ENCODE measurements at regions not wholly inside any gene's neighbourhood (a gene's known extent, or its start where the extent isn't known, plus 50 kb on each side); places are given as distances from the start of the nearest gene placed in this dataset.

GRCh38 chr12:76156314-76156713 lies 71.8 kb upstream of the NAP1L1 start:
- DNase-seq (no peak), ATAC-seq (no peak)
- H3K27me3 ChIP-seq (ENCODE audit: insufficient read depth in 3 of 3, low read length in 2 of 3) = no peaks in the 10 kb centered on the region
- no peak overlapping the region for H3K4me3 ChIP-seq
- no peaks in the 10 kb centered on the region for H3K4me1 ChIP-seq
- no peaks in the 10 kb centered on the region for H3K36me3 ChIP-seq (ENCODE audit: insufficient read depth in 1 of 2, low read depth in 1 of 2)
- intact Hi-C loops (cut with DNase I) = no loop called here
- 81 to 87% (median 85%) methylated on average over 1 of the region's 1 CpG for WGBS, 3 donors
- no peak for TF ChIP-seq CTCF (IDR thresholded peaks at IDR 0.05)
- H3K27ac ChIP-seq = no peak overlapping the region
- no peaks in the 10 kb centered on the region for H3K9me3 ChIP-seq

GRCh38 chr12:76155157-76155670 lies 70.7 kb upstream of the NAP1L1 start:
- no peak overlapping the region for H3K27ac ChIP-seq
- no peak for DNase-seq
- H3K4me1 ChIP-seq = no peaks in the 10 kb centered on the region
- 91 to 98% (median 97%) methylated on average over 2 of the region's 2 CpGs for WGBS, 3 donors
- H3K36me3 ChIP-seq (ENCODE audit: insufficient read depth in 1 of 2, low read depth in 1 of 2) = no peaks in the 10 kb centered on the region
- no peak for TF ChIP-seq CTCF (IDR thresholded peaks at IDR 0.05)
- H3K27me3 ChIP-seq (ENCODE audit: insufficient read depth in 3 of 3, low read length in 2 of 3) = no peaks in the 10 kb centered on the region
- intact Hi-C loops (cut with DNase I) = no loop called here
- no peak overlapping the region for H3K4me3 ChIP-seq
- H3K9me3 ChIP-seq = no peaks in the 10 kb centered on the region
- ATAC-seq = no peak

- H3K36me3 ChIP-seq (ENCODE audit: insufficient read depth in 1 of 2, low read depth in 1 of 2) = no peaks in the 10 kb centered on the region
- H3K27me3 ChIP-seq (ENCODE audit: insufficient read depth in 3 of 3, low read length in 2 of 3) = no peaks in the 10 kb centered on the region
- intact Hi-C loops (cut with DNase I) = no loop called here
- no peak for DNase-seq
- no peak overlapping the region for H3K27ac ChIP-seq
- H3K9me3 ChIP-seq = no peaks in the 10 kb centered on the region
- H3K4me3 ChIP-seq = no peak overlapping the region
- TF ChIP-seq CTCF (IDR thresholded peaks at IDR 0.05) = no peak
- ATAC-seq = no peak
- no peaks in the 10 kb centered on the region for H3K4me1 ChIP-seq
- 75 to 82% (median 75%) methylated on average over 3 of the region's 3 CpGs for WGBS, 3 donors
These were observed 69.1 kb upstream of the NAP1L1 start for GRCh38 chr12:76153616-76154015.

GRCh38 chr12:76152181-76152807 lies 67.8 kb upstream of the NAP1L1 start:
- intact Hi-C loops (cut with DNase I) = no loop called here
- WGBS, 3 donors = 71 to 75% (median 71%) methylated on average over 4 of the region's 4 CpGs
- H3K36me3 ChIP-seq (ENCODE audit: insufficient read depth in 1 of 2, low read depth in 1 of 2) = no peaks in the 10 kb centered on the region

More at GRCh38 chr12:76152181-76152807, 67.8 kb upstream of the NAP1L1 start:
- DNase-seq (no peak), ATAC-seq (no peak)
- Histone ChIP-seq H3K9me3 (no peaks in the 10 kb centered on the region), H3K27me3 (ENCODE audit: insufficient read depth in 3 of 3, low read length in 2 of 3) (no peaks in the 10 kb centered on the region), H3K4me1 (no peaks in the 10 kb centered on the region), H3K4me3 (no peak overlapping the region), H3K27ac (no peak overlapping the region)
- no peak for TF ChIP-seq CTCF (IDR thresholded peaks at IDR 0.05)

Data from psoas muscle (tissue), 7 donors.